Inflammatory macrophage treated with lipopolysaccharide for 4 hours (primary cell): ENCODE measurements at regions not wholly inside any gene's neighbourhood (a gene's known extent, or its start where the extent isn't known, plus 50 kb on each side); places are given as distances from the start of the nearest gene placed in this dataset.
A peak's percentile ranks its signal among the peaks of the same experiment; 100 is the strongest.
"Not testable (repeated sequence)": the region's sequence is repeated elsewhere in the genome, so short reads cannot be mapped to it uniquely, and the experiment has no call there.

Source experiments
- DNase-seq: peaks from one replicate; pipeline ENCODE4 v3.0.0-alpha.2; 2020

GRCh38 chr1:55466373-55466772 is 251.2 kb upstream of the USP24 start:
- no peak for DNase-seq

- DNase-seq: no peak
Observed at GRCh38 chr1:55464550-55464949, 249.4 kb upstream of the USP24 start.

- DNase-seq: no peak
Observed at GRCh38 chr1:55463814-55464475, 248.8 kb upstream of the USP24 start.

- no peak for DNase-seq
Observed at GRCh38 chr1:55457874-55458273, 242.7 kb upstream of the USP24 start.

GRCh38 chr1:55456971-55457370 is 241.8 kb upstream of the USP24 start:
- DNase-seq: no peak

GRCh38 chr1:55448261-55448660 is 233.1 kb upstream of the USP24 start:
- DNase-seq: no peak

GRCh38 chr1:55447488-55447887 is 232.3 kb upstream of the USP24 start:
- DNase-seq: no peak

GRCh38 chr1:55446351-55446750 is 231.2 kb upstream of the USP24 start:
- no peak for DNase-seq

GRCh38 chr1:55445416-55445815 is 230.3 kb upstream of the USP24 start:
- DNase-seq: no peak

GRCh38 chr1:55444667-55445066 is 229.5 kb upstream of the USP24 start:
- DNase-seq: no peak

- DNase-seq: peak; percentile 65
Observed at GRCh38 chr1:55443175-55443915, 228.2 kb upstream of the USP24 start.

- no peak for DNase-seq
Observed at GRCh38 chr1:55441489-55441888, 226.3 kb upstream of the USP24 start.

- no peak for DNase-seq
Observed at GRCh38 chr1:55437692-55438091, 222.5 kb upstream of the USP24 start.

GRCh38 chr1:55430720-55431119 is 215.6 kb upstream of the USP24 start:
- DNase-seq: not testable (repeated sequence)

- DNase-seq: not testable (repeated sequence)
Observed at GRCh38 chr1:55430206-55430605, 215.0 kb upstream of the USP24 start.

- no peak for DNase-seq
Observed at GRCh38 chr1:55428944-55429931, 214.1 kb upstream of the USP24 start.

GRCh38 chr1:55428231-55428630 is 213.1 kb upstream of the USP24 start:
- no peak for DNase-seq

GRCh38 chr1:55427606-55428005 is 212.4 kb upstream of the USP24 start:
- DNase-seq: no peak

- DNase-seq: no peak
Observed at GRCh38 chr1:55426619-55427018, 211.5 kb upstream of the USP24 start.

- DNase-seq: no peak
Observed at GRCh38 chr1:55426156-55426555, 211.0 kb upstream of the USP24 start.

GRCh38 chr1:55425310-55425930 is 210.3 kb upstream of the USP24 start:
- DNase-seq: no peak

- DNase-seq: no peak
Observed at GRCh38 chr1:55423376-55423775, 208.2 kb upstream of the USP24 start.
